HAP-1 (cell line): ENCODE measurements at regions not wholly inside any gene's neighbourhood (a gene's known extent, or its start where the extent isn't known, plus 50 kb on each side); places are given as distances from the start of the nearest gene placed in this dataset.
"Not testable (repeated sequence)": the region's sequence is repeated elsewhere in the genome, so short reads cannot be mapped to it uniquely, and the experiment has no call there.

Experiments
- DNase-seq, 2 experiments: peaks; one replicate each; pipeline ENCODE4 v3.0.0-alpha.2; 2016 to 2020; ENCODE audit warnings: low spot score in 2 of 2
- H3K27me3 ChIP-seq: fragments of 250-450 bp; sonication (Bioruptor Pico); 2 replicates; pipeline ENCODE4 v1.5.1; 2020; ENCODE audit warnings: low read depth, mild to moderate bottlenecking, moderate library complexity
- H3K36me3 ChIP-seq: fragments of 250-450 bp; sonication (Bioruptor Pico); replicated peaks from 2 replicates; pipeline ENCODE4 v1.5.1; 2020; ENCODE audit warnings: mild to moderate bottlenecking
- H3K4me1 ChIP-seq: fragments of 250-450 bp; sonication (Bioruptor Pico); 2 replicates; pipeline ENCODE4 v1.5.1; 2020; ENCODE audit warnings: mild to moderate bottlenecking
- H3K4me3 ChIP-seq: fragments of 250-450 bp; sonication (Bioruptor Pico); 2 replicates; pipeline ENCODE4 v1.5.1; 2020; ENCODE audit warnings: mild to moderate bottlenecking, moderate library complexity
- H3K9me3 ChIP-seq: fragments of 250-450 bp; sonication (Bioruptor Pico); 2 replicates; pipeline ENCODE4 v1.5.1; 2020; ENCODE audit warnings: mild to moderate bottlenecking, moderate library complexity
- in situ Hi-C: fragments of 300-500 bp; cut with MboI; formaldehyde crosslinking; loops from 3 replicates; pipeline ENCODE4 v1.14.3; 2020; ENCODE audit warnings: low sequenced_read_pairs, inconsistent platforms, mixed read lengths

DNA sequence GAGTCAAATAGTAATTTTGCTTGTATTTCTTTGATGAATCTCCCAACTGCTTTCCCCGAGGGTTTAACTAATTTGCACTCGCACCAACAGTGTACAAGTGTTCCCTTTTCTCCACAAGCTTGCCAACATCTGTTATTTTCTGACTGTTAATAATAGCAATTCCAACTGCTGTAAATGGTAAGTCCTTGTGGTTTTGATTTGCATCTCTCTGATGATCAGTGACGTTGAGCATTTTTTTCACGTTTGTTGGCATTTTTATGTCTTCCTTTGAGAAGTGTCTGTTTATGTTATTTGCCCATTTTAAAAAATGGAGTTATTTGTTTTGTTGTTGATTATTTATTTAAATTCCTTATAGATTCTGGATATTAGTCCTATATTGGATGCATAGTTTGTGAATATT lies 399.8 kb upstream of the MAN1A1 start:
- Histone ChIP-seq H3K27me3 (no peaks in the 10 kb centered on the region), H3K4me3 (no peak overlapping the region), H3K4me1 (no peaks in the 10 kb centered on the region), H3K9me3 (no peaks in the 10 kb centered on the region), H3K36me3 (no peaks in the 10 kb centered on the region)
- no peak for DNase-seq
- in situ Hi-C loops: no loop called here

DNA sequence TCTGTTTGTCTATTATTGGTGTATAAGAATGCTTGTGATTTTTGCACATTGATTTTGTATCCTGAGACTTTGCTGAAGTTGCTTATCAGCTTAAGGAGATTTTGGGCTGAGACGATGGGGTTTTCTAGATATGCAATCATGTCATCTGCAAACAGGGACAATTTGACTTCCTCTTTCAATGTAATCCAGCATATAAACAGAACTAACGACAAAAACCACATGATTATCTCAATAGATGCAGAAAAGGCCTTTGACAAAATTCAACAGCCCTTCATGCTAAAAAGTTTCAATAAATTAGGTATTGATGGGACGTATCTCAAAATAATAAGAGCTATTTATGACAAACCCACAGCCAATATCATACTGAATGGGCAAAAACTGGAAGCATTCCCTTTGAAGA lies 399.0 kb upstream of the MAN1A1 start:
- H3K9me3 ChIP-seq, H3K4me1 ChIP-seq, H3K4me3 ChIP-seq, H3K27me3 ChIP-seq, DNase-seq, H3K36me3 ChIP-seq, in situ Hi-C loops: not testable (repeated sequence)

DNA sequence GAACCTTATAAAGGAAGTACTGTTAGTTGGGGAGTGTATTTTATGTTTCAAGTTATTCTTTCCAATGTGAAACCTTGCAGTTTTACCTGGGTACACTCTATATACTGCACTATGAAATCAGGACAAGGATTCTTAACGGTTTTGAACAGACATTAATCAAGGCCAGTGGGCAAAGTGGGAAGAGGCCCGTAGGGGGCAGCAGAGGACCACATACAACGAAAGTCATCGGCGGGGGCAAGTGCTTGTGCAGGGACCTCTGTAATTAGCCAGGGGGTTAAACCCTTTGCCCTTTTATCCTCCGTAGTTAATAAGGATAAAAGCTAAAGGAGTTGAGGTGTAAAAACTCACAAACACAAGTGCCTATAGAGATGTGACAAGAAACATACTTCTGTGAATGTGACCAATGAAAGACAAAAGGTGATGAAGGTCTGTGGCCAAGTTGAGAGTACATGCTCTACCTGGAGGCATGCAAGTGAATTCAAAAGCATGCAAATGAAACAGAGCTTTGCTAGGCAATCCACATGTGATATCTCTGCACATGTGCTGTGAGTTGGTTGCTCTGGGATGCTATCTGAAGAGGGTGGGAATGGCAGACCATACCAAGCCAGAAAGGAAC lies 392.7 kb upstream of the MAN1A1 start:
- Histone ChIP-seq H3K9me3 (no peaks in the 10 kb centered on the region), H3K27me3 (no peaks in the 10 kb centered on the region), H3K4me1 (no peaks in the 10 kb centered on the region), H3K36me3 (no peaks in the 10 kb centered on the region), H3K4me3 (no peak overlapping the region)
- DNase-seq: peak; percentile 59 to 85
- in situ Hi-C loops: no loop called here

DNA sequence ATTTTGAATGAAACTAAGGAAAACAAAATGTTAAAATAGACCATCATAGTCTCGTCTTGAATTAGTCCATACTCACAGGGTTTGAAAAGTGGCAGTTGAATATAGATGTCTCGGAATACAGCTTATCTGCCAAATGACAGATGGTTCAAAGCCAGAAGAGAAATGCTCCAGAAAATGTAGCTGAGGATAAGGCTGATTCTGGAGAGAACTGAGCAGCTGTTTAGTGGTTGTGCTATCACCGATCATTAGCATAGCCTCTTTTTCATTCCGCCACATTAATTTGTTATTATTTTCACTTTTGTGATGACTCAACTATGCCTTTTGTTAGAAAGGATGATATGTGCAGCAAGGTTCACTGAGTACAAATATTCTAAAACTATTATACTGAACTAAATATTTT lies 390.2 kb upstream of the MAN1A1 start:
- Histone ChIP-seq H3K4me3 (no peak overlapping the region), H3K9me3 (no peaks in the 10 kb centered on the region), H3K27me3 (no peaks in the 10 kb centered on the region), H3K4me1 (no peaks in the 10 kb centered on the region), H3K36me3 (no peaks in the 10 kb centered on the region)
- in situ Hi-C loops: no loop called here
- no peak for DNase-seq

DNA sequence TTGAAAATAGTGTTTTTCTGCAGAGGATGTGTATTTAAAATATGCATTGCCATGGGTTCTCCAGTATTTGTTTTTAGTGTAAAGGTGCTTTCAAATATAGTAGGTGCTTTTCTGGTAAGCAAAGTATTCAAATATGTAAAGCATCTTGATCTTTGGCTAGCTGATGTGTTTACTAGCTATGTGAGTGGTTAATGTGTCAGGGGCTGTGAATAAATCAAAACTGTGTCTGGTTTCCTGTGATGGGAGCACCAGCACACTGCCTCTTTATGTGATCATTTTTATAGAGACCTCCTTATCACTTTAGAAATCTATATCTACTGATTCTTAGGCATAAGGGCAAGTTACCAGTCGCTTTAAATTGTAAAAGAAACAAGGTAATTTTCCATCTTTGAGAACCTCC lies 388.9 kb upstream of the MAN1A1 start:
- Histone ChIP-seq H3K36me3 (no peaks in the 10 kb centered on the region), H3K4me3 (no peak overlapping the region), H3K27me3 (no peaks in the 10 kb centered on the region), H3K4me1 (no peaks in the 10 kb centered on the region), H3K9me3 (no peaks in the 10 kb centered on the region)
- in situ Hi-C loops: no loop called here
- no peak for DNase-seq

DNA sequence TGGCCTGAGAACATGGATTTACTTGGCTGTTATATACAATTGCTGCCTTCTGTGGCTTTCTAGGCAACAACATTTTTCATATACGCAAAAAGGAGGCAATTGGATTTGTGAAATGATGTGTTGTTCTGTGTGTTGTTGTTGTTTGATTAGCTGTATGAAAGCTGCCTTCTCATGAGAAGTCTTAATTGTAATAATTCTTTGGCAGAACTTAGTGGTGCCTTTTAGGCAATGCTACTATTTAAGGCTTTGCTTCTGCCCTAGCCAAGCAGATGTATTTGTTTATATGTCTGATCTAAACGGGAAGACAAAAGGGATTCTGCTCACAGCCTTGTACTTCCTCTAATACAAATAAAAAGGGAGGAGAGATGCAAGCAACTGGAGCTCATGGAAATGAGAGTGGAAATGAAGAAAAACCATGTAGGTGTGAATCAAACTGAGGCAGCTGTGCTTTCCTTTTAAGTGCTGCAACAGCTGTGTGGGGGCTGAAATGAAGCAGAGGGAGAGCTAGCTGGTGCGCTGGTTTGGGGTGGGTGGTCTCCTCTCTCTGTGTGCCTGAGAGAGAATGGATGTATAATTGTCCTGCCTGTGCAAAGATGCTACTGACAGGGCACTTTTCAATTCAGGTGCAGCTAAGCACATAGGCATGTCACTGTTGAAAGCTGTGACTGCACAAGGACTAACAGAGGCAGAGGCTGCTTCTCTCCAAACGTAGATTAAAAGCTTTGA lies 386.9 kb upstream of the MAN1A1 start:
- in situ Hi-C loops: no loop called here
- H3K9me3 ChIP-seq: no peaks in the 10 kb centered on the region
- H3K36me3 ChIP-seq: no peaks in the 10 kb centered on the region
- no peak overlapping the region for H3K4me3 ChIP-seq
- H3K27me3 ChIP-seq: no peaks in the 10 kb centered on the region
- no peak for DNase-seq
- no peaks in the 10 kb centered on the region for H3K4me1 ChIP-seq

DNA sequence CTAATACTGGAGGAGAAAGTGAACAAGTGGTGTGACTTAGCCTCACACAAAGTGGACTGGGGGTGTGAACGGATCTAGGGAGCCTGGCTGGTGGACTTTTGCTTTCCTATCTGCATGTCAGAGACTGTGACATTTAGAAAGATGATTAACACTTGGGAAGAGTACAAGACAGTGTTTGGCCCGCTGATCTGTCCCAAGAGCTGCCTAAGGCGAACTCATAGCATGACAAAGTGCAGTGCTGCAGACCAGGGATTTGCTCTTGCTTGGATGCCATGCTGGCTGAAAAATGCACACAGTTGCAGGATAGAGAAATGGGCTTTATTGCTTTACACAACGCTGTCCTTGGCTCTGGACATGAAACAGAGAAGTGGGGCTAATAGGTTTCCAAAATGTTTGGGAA lies 386.0 kb upstream of the MAN1A1 start:
- DNase-seq: no peak
- H3K36me3 ChIP-seq: no peaks in the 10 kb centered on the region
- in situ Hi-C loops: no loop called here

DNA sequence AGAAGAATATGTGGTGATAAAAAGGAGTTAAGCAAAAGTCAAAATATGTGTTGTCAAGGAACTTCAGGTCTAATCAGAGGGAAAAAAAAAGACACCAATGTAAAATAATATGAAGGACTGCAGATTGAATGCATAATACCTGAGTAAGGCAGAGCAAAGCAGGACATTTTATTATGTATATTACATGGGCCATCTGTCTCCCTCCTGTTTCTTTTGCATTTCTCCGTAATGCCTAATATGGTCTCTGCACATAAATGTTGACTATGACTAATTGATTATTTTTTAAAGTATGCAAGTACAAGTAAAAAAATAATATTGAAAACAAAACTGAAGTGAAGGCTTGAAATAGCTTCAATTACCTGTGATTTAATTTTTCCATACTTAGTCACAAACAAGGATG lies 384.7 kb upstream of the MAN1A1 start:
- Histone ChIP-seq H3K36me3 (no peaks in the 10 kb centered on the region), H3K4me1 (no peaks in the 10 kb centered on the region), H3K27me3 (no peaks in the 10 kb centered on the region), H3K9me3 (no peaks in the 10 kb centered on the region), H3K4me3 (no peak overlapping the region)
- in situ Hi-C loops: no loop called here
- DNase-seq: no peak

More for the DNA sequence above, 386.0 kb upstream of the MAN1A1 start:
- Histone ChIP-seq H3K4me1 (no peaks in the 10 kb centered on the region), H3K27me3 (no peaks in the 10 kb centered on the region), H3K9me3 (no peaks in the 10 kb centered on the region), H3K4me3 (no peak overlapping the region)

DNA sequence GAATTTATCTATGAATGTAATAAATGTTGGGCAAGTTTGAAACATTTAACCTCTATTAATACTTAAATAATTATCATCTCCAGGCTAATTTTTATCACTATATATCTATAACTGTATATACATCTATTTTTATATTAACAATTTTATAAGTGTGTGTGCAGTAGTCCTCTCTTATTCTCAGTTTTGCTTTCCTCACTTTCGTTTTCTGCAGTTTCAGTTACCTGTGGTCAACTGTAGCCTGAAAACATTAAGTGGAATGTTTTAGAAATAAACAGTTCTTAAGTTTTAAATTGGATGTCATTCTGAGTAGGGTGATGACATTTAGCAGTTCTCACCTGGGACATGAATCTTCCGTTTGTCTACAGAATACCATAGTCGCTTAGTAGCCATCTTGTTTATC lies 379.4 kb upstream of the MAN1A1 start:
- in situ Hi-C loops: no loop called here
- Histone ChIP-seq H3K36me3 (no peaks in the 10 kb centered on the region), H3K4me1 (no peaks in the 10 kb centered on the region), H3K27me3 (no peaks in the 10 kb centered on the region), H3K4me3 (no peak overlapping the region), H3K9me3 (no peaks in the 10 kb centered on the region)
- no peak for DNase-seq

DNA sequence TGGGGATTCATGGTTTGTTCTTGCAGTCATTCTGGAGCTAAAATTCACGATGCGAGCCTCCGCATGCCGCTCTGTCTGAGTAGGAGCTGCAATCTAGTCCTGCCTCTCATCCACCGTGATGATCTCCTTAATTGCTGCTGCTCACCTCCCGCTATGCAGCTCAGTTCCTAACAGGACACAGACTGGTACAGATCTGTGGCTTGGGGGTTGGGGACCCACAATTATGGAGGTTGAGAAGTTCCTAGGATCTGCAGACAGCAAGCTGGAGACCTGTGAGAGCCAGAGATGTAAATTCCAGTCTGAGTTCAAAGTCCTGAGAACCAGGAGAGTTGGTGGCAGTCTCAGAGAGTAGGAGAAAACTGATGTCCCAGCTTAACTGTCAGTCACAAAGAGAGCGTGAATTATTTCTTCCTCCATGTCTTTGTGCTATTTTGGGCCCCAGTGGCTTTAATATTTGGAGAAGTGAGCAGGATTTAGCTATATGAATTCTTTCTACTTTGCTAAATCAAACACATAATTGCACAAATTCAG lies 378.7 kb upstream of the MAN1A1 start:
- in situ Hi-C loops: no loop called here
- H3K4me1 ChIP-seq: no peaks in the 10 kb centered on the region
- DNase-seq: no peak
- no peak overlapping the region for H3K4me3 ChIP-seq
- H3K9me3 ChIP-seq: no peaks in the 10 kb centered on the region
- no peaks in the 10 kb centered on the region for H3K27me3 ChIP-seq
- no peaks in the 10 kb centered on the region for H3K36me3 ChIP-seq

DNA sequence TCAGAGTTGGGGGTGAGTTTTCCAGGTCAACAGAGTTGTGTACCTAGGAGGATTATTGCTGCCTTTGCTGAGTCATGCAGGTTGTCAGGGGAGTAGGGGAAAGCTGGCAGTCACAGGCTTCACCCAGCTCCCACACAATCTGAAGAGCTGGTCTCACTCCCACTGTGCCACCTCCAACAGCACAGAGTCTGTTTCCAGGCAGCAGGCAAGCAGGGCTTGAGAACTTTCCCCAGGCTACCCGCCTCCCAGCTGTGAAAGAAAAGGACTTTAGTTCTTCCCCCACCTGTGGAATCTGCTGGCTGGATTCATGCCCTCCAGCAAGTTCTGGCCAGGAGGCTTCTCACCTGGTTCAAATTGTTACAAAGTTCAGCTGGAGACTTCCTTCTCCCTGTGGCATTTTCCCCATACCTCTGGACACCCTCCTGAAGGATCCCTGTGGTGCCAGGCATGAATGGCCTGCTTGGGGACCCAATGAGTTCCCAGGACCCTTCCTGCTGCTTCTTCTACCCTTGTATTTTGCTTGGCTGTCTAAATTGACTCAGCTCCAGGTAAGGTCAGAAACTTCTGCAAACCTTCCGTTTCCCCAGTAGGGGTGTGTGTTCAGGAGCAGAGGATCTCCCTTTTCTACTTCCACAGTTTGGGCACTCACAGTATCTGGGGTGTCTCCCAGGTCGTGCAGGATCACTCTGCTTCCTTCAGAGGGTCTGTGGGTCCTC lies 378.1 kb upstream of the MAN1A1 start:
- Histone ChIP-seq H3K4me3 (no peak overlapping the region), H3K9me3 (no peaks in the 10 kb centered on the region), H3K27me3 (no peaks in the 10 kb centered on the region), H3K36me3 (no peaks in the 10 kb centered on the region), H3K4me1 (no peaks in the 10 kb centered on the region)
- in situ Hi-C loops: no loop called here
- no peak for DNase-seq

DNA sequence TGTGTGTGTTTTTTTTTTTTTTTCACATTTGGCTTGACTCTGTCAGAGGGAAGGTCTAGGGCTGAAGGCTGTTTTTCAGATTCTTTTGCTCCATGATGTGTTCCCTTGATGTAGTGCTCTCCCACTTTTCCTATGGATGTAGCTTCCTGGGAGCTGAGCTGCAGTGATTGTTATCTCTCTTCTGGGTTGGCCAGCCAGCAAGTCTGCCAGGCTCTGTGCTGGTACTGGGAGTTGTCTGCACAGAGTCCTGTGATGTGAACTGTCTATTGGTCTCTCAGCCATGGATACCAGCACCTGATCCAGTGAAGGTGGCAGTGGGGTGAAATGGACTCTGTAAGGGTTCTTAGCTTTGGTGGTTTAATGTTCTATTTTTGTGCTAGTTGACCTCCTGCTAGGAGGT lies 377.4 kb upstream of the MAN1A1 start:
- H3K27me3 ChIP-seq, H3K4me3 ChIP-seq, in situ Hi-C loops, H3K4me1 ChIP-seq, H3K36me3 ChIP-seq, DNase-seq, H3K9me3 ChIP-seq: not testable (repeated sequence)

DNA sequence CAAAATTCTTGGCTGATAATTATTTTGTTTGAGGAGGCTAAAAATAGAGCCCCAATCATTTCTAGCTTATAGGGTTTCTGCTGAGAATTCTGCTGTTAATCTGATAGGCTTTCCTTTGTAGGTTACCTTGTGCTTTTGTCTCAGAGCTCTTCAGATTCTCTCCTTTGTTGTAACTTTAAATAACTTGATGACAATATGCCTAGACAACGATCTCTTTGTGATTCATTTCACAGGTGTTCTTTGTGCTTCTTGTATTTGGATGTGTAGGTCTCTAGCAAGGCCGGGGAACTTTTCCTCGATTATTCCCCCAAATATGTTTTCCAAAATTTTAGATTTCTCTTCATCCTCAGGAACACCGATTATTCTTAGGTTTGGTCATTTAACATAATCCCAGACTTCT lies 376.5 kb upstream of the MAN1A1 start:
- in situ Hi-C loops: no loop called here
- Histone ChIP-seq H3K36me3 (no peaks in the 10 kb centered on the region), H3K4me3 (no peak overlapping the region), H3K4me1 (no peaks in the 10 kb centered on the region), H3K27me3 (no peaks in the 10 kb centered on the region), H3K9me3 (no peaks in the 10 kb centered on the region)
- DNase-seq: no peak

DNA sequence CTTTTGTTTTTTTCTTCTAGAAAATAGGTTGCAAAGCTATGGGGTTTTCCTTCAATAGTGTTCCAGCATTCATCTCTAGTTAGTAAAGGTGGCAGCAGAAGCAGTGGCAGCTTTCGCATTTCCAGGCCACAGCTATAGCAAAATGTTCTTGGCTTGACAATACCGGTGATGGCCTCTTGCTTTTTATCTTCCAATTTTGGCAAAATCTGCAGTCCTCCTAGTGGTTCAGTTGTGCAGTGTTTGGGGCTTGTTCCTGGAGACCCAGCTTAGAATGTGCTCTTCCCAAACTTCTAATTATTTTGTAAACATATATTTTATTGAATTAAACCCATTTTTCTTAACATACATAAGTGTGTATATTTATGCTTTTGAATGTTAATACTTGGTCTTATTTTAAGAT lies 370.6 kb upstream of the MAN1A1 start:
- Histone ChIP-seq H3K4me1 (no peaks in the 10 kb centered on the region), H3K4me3 (no peak overlapping the region), H3K36me3 (no peaks in the 10 kb centered on the region), H3K27me3 (no peaks in the 10 kb centered on the region), H3K9me3 (no peaks in the 10 kb centered on the region)
- in situ Hi-C loops: loop anchor here (25.0 kb wide), 1 partner anchor 583 kb away; no protein-coding TSS in a partner anchor
- DNase-seq: no peak
